NCI-H1092 (cell line): ENCODE measurements at regions not wholly inside any gene's neighbourhood (a gene's known extent, or its start where the extent isn't known, plus 50 kb on each side); places are given as distances from the start of the nearest gene placed in this dataset.
"Not testable (repeated sequence)": the region's sequence is repeated elsewhere in the genome, so short reads cannot be mapped to it uniquely, and the experiment has no call there.

Experiments used
- DNase-seq: peaks from one replicate; lab custom pipeline; 2025; lab: John Stamatoyannopoulos, UW

DNA sequence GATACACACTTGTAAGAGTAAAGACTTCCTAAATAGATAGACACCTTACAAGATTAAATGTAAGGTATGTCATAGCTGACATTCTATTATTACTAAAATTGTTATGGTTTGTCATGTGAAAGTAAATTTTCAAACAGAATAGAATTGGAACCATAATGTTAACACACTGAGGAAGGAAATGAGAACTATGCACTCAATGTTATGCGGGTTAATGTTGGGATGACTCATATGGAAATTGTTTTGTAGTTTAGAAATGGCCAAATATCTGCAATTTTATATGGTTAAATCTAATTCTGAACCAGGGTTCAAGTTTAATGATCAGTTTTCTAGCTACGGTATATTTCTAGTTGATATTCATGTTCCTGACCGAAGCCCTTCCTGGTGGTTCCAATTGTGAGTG is 214.2 kb upstream of the ADO start:
- DNase-seq: no peak

DNA sequence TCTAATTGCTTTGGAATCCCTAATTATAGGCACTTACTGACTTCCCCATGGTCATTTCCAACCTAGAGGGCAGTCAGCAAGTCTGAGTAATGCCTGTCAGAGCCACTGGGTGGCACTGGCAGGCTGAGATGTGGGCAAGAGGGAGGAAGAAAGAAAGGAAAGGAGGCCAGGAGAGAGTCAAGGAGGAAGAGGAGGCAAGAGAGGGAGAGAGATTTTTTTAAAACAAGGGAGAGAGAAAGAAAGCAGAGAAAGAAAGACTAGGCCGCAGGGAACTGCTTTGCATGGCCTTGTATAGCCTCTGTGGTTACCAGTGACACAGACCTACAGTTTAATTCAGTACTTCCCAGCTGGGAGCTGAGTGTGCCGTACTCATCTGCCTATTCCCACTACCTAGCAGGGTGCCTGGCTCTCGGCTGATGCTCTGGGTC is 210.4 kb upstream of the ADO start:
- DNase-seq: no peak

DNA sequence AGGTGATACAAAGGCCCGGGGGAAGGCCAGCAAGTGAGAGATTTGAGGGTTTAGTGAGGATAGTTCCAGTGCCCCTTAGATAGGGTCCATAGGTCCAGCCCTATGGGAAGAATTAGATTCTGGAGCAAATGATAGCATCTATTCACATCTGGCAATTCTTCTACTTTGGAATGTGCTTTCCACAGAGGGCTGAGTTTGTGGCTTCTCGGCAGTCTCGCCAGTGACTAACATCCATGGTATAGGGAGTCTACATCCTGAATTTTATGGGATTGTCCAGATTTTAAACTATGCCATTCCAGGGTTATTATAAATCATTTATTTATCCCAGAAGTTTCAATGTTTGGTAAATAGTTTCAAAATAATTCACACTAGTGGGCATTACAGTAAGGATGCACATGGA is 207.3 kb upstream of the ADO start:
- DNase-seq: no peak

DNA sequence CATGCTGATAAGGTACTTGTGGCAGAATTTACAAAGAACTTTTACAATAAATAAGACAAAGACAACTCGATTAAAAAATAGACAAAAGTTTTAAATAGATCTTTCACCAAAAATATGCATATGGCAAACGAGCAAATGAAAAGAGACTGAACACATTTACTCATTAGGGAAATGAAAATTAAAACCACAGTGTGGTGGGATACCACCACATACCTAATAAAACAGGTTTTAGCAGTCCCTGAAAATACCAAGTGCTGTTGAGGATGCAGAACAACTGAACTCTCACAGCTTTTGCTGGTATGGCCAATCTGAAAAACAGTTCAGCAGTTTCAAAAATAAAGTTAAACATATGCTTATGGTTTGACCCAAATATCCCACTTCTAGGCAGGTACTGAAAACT is 205.4 kb upstream of the ADO start:
- no peak for DNase-seq

DNA sequence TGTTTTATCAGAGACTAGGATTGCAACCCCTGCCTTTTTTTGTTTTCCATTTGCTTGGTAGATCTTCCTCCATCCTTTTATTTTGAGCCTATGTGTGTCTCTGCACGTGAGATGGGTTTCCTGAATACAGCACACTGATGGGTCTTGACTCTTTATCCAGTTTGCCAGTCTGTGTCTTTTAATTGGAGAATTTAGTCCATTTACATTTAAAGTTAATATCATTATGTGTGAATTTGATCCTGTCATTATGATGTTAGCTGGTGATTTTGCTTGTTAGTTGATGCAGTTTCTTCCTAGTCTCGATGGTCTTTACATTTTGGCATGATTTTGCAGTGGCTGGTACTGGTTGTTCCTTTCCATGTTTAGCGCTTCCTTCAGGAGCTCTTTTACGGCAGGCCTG is 198.0 kb upstream of the ADO start:
- not testable (repeated sequence) for DNase-seq

DNA sequence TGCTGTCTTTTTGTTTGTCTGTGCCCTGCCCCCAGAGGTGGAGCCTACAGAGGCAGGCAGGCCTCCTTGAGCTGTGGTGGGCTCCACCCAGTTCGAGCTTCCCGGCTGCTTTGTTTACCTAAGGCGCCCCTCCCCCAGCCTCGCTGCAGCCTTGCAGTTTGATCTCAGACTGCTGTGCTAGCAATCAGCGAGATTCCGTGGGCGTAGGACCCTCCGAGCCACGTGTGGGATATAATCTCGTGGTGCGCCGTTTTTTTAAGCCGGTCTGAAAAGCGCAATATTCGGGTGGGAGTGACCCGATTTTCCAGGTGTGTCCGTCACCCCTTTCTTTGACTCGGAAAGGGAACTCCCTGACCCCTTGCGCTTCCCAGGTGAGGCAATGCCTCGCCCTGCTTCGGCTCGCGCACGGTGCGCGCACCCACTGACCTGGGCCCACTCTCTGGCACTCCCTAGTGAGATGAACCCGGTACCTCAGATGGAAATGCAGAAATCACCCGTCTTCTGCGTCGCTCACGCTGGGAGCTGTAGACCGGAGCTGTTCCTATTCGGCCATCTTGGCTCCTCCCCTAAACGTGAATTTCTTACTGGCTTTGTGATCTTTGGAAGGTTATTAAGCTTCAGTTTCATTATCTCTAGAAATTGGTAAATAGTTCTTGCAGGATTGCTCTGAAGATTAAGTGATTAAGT is 196.2 kb upstream of the ADO start:
- not testable (repeated sequence) for DNase-seq

DNA sequence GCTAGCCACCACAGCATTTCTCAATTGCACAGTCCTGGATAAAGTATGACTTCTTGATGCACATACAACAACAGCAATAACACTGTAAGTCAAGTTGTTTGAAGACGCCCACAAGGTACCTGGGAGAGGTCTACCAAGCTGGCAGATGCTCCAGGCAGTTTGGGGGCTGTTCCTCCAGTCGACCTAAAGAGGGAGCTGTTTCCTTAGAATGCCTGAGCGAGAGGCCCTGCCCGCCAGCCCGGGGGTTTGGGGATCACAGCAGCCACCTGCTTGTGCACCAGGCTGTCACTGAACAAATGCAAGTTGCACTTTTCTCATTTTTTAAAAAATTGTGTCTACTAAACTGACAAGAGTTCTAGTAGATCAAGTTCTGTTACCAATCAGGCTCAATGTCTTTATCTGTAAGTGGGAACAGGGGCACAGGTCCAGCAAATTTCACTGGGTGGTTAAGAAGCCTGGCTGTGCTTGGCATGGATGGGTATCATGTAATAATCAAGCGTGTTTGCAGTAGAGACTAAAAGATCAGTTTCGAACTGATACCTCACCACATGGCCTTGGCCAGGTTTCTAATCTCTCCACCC is 193.8 kb upstream of the ADO start:
- peak; percentile 3 for DNase-seq

DNA sequence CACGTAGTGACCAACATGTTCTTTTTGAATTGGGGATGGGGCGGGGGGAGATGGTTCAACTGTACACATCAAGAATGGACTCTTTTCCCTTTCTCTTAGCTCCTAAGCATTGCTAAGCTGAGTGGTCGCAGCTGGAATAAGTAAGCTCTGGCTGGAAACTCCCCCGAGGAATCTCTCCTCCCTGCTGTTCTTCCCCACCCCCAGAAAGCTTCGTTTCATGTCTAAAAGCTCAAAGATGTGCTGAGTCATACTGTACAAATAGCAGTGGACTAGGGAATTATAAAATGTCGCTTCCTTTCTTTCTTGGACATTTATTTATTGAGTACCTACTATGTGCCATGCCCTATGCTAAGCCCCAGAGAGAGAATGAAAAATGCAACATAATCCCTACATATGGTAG is 191.1 kb upstream of the ADO start:
- no peak for DNase-seq

DNA sequence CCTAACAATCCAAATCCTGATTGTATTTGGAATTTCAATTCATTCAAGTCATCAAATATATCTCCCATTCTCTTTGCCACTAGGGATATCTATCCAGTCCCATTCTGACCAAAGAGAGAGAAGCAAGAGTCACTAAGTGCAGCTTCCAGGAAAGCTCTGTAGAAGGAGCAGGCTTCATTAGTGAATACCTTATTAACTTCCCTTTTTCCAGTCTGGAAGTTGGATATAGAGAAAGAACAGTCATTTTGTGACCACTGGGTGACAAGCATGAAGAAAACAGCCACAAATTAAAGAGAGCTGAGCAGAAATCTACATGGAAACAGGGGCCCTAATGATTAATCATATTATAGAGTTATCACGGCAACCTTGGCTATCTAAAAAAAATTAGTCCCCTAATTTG is 190.7 kb upstream of the ADO start:
- no peak for DNase-seq

DNA sequence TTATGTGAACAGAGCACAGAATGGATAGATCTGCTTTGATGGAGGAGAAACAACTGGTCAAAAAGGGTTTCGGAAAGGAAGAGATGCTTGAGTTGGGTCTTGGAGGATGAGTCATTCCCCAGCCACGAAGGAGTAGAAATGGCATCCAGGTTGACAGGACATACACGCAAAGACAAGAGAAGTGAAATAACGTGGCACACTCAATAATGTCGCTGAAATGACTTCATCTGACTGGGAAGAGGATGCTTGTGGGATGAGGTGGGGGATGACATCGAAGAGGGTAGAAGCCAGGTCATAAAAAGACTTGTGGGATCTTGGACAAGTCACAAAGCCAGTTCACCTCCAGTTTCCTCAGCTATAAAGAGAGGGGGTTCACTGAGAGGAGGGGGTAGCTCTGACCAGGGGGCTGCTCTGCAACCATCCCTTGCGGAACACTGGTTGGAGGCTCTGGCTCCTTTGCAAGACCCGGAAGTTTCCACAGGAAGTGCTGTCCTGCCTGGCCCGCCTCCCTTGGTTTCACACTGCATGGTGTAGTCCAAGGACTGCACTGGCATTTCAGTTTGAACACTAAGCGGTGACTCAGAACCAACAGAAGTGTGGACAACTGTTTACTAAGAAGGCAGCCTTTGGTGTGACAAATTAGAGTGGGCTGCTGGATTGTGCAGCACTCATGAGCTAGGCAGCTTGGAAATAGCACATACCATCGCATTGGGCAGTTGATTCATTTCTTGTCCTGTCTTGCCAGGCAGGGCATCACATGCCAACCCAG is 189.9 kb upstream of the ADO start:
- no peak for DNase-seq

DNA sequence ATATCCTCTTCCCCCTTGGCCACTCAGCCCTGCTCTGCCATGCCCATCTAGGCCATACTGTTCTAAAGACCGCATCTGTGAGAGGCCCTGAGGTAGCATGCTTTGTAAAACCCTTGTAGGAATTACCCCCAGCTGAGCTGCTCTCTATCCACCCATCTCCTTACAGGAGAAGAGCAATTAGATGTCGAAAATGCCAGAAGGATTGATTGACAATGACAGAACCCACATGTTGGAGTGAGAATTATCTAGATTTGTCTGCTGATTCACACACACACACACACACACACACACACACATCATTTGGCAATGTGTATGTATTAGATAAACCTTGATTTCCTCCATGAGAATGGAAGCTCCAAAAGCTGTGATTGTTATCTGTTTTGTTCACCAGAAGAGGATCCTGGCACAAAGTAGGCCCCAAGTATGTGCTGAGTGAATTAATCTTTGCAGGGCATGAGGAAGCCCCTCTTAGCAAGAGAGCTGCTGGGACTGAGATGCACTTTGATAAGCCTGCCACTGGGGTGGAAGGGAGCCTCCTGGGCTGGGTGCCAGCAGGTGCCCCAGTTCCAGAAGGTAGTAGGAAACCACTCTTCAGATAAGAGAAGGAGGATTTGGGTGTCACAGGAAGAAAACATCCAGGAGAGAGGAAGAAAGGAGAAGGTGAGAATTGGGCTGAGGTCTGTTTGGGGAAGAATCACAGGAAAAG is 187.5 kb upstream of the ADO start:
- no peak for DNase-seq

DNA sequence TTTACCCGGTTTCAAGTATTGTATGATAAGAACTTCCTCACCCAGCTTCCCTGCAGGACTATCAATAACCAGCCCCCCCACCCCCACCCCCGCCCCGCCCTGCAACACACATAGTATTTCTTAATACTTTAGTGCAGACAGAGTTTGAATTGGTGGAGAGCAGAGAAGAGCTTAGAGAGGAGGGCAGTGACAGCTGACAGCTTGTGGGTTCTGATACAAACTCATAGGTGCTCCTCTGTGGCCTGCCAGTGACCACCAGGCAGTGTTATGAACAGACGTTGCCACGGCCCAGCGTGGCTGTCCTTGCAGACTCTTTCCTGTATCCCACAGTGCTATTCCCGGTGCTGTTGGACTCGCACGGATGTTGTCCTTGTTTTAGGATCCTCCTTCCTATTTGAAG is 186.9 kb upstream of the ADO start:
- DNase-seq: no peak

DNA sequence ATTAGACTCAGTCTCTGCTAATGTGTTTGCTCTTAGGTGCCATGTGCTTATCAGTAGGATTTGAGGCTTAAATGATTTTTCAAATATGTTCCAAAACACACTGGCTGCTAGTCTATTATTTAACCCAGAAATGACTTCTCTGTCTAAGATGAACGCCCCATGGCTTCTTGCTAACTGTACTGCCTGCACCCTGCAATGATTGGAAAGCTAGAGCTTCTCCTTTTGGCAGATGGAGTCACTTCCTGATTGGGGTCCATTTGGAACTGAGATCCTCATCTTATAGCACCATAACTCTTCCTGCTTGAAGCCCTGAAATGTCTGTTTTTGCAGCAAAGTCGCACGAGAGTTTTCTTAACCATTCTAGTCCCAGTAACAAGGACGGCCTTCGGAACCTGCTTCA is 186.5 kb upstream of the ADO start:
- DNase-seq: no peak

DNA sequence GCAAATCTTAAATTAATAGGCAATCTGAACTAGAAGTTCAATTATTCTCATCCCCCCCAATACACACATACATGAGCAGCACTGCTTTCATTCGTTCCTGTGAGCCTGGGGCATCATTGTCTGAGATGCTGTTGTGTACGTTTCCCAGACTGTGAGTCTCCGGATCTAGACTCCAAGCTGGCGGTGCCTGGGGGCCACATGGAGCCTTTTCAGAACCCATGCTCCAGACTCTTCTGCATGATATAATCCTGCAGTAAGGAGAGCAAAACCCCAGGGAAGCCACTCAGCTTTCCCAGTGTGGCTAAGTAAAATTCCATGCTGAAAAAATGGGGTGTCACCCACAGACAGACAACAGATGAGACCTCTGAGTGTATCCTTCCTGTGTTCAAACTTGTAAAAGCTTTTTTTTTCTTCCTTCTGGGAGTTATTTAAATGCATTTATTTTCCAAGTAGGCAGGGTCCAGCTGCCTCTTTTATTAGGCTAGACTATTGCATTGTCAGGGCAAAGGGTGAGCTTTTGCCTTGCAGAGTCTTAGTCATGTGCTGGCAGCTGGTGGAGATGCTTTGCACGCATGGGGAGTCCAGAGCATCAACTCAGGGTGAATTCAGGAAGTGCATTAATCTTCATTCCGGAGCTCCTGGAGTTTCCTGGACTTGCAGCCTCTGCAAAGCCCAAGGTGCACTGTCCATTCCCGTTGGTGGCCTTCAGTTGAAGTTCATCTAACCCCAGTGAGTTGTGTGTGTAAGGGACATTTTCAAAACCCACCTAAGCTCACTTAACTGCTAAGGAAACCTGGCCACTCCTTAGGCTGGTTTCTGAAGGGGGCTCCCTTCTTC is 185.7 kb upstream of the ADO start:
- DNase-seq: no peak

DNA sequence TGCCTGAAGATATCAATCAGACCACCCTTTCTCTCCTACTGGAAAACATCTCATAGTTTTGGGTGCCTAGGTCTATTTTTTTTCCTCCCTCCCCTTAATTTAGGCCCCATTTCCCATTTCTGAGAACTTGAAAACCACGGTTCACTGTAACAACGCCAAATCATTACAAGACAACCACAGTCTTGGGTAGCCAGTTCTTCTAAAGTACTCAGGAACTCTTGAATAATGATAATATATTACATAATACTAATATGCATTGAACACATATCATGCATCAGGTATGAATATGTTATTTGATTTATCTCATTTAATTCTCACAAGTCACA is 185.1 kb upstream of the ADO start:
- DNase-seq: no peak

DNA sequence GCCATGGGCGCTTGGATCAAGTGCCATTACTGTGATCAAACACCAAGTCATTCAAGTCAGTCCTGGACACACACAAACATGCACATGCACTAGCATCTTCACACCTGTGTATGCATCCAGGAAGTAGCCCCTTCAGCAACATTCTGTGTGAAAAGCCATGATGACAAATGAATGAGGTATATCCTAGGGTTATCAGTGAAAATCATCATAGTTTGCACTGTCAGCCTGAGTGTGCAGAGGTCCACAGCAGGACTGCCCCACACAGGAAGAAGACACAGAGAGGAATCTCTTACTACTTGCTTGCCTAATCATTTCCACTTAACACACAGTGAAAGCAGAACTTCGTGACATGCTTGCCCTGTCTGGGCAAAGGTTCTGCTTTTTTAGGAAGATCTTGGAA is 184.0 kb upstream of the ADO start:
- no peak for DNase-seq

DNA sequence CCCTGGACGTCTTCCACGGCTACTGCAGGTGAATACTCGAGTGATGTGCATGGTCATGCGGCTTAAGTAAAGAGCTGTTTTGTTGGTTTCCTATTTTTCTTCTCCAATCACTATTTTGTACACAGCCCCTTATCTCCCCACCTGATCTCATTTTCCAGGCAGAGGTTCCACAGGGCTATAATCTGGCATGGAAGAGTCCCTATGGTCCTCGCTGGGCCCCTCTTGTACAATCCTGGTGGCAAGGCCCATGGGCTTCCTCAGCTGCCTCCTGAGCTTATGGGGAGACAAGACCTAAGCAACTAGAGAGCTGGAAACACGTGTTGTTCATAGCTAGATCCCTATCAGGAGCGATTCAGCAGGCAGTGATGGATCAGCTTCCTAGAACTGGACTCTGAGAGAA is 181.3 kb upstream of the ADO start:
- DNase-seq: no peak

DNA sequence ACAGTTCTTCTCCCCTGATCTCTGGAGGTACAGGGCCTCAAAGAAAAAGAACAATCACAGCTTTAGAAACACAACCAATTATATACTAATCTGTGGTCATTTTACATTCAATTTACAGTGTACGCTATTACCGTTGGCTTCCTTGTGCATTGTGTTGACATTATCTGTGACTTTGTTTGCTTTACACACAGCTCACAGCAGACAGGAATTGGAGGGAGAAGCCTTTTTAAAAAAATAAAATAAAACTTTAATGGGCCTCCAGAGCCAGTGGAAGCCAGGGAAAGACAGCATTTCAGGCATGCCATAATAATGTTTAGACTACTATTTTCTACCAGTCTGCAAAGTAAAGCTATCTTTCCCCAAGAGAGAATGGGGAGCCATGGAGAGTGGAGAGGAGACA is 179.0 kb upstream of the ADO start:
- DNase-seq: no peak

DNA sequence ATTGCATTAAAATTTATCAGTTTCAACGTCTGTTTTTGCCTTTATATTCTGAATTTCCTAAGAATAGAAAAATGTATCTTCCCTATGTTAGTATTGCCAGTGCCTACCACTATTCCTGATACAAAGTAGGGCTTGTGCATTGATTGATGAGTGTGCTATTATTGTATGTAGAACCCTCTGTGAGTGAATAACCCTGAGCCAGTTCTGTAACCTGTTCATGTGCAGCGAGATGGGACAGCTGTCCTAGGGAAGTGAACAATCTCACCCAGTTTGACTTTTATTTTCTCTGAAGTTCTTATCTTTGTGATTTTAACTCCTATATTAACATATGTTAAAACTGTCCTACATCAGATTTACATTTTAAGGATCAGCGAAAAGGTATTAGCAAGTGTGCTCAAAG is 178.4 kb upstream of the ADO start:
- no peak for DNase-seq

DNA sequence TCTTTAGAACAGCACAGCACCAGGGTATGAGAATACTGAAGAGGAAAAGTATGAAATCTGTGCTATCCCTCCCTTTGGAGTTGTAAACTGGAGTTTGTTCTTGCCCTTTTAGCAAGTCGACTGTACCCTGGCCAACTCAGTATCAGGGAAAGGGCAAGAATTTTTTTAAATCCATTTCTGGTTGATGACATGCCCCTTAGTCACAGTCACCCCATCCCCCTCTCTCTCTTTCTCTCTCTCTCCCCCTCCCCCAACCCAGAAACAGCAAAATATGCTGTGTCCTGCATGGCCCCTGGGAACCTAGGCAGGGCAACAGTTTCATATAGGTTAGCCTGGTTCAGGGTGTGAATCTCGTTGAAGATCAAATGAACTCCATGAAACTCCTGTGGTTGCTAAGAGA is 177.7 kb upstream of the ADO start:
- DNase-seq: no peak

DNA sequence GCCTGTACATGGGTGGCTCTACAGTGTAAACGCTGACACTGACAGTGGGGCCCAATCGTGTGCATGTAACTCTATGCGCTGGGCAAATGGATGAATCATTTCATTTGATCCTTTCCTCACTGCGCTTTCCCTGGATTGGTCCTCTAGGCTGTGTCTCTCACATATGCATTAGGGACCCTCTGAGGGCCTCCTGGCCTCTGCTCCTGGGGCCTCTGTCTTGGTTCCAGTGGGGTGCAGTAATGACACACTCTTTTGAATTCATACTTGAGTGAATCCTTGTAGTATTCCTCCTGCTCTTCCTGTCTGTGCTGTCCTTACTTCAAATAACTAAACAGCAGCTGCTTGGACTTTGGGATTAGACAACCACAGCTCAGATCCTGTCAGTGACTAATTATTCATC is 176.5 kb upstream of the ADO start:
- DNase-seq: no peak

DNA sequence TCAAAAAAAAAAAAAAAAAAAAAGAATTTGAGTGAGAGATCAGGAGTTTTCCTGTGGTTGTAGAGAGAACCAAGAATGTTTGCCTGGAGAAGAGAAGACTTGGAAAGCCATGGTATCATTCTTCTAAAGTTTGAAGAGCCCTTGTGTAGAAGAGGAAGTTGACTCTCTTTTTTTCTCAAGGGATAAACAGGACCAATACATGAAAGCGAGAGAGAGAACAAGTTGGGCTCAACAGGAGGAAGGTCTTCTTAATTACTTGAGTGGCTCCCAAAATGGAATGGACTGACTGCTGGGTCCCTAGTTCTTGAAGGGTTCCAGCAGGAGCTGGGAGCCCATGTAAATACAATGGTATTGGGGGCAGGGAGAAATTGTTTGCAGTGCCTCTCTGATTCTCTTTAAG is 173.3 kb upstream of the ADO start:
- no peak for DNase-seq
